ENCODE measurements at regions not wholly inside any gene's neighbourhood (a gene's known extent, or its start where the extent isn't known, plus 50 kb on each side); places are given as distances from the start of the nearest gene placed in this dataset.

DNA sequence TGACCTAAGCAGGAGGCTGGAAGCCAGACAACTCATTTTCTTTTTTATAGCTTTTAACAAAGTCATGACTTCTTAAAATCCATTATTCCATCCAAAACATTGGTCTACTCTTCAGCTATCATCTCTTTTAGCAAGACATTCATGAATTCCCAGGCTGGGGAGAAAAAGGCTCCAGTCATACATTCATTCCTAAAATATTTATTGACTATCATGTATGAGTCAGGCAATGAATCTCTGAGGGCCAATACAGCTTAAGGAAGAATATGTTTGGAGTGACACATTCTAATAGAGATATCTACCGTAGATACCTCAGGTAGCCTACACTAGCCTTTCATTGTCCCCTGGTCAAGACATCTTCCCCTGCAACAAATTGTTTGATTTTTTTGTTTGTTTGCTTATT, 196.4 kb upstream of the NANOGP8 start:
- TF ChIP-seq TAF1 (IDR thresholded peaks at IDR 0.05; ENCODE audit: low read depth) (no peak), SMC3 (conservative IDR thresholded peaks at IDR 0.05; ENCODE audit: poor library complexity) (no peak), EP300 (conservative IDR thresholded peaks at IDR 0.05; ENCODE audit: poor library complexity, severe bottlenecking) (no peak), RAD21 (conservative IDR thresholded peaks at IDR 0.05) (no peak), EZH2 (IDR thresholded peaks at IDR 0.05; ENCODE audit: borderline replicate concordance, insufficient read depth, low read length, poor library complexity, severe bottlenecking) (no peak), MXI1 (conservative IDR thresholded peaks at IDR 0.05; ENCODE audit: poor library complexity, severe bottlenecking) (no peak), POLR2AphosphoS5 (IDR thresholded peaks at IDR 0.05) (no peak)
- TF ChIP-seq, protein P1, sequence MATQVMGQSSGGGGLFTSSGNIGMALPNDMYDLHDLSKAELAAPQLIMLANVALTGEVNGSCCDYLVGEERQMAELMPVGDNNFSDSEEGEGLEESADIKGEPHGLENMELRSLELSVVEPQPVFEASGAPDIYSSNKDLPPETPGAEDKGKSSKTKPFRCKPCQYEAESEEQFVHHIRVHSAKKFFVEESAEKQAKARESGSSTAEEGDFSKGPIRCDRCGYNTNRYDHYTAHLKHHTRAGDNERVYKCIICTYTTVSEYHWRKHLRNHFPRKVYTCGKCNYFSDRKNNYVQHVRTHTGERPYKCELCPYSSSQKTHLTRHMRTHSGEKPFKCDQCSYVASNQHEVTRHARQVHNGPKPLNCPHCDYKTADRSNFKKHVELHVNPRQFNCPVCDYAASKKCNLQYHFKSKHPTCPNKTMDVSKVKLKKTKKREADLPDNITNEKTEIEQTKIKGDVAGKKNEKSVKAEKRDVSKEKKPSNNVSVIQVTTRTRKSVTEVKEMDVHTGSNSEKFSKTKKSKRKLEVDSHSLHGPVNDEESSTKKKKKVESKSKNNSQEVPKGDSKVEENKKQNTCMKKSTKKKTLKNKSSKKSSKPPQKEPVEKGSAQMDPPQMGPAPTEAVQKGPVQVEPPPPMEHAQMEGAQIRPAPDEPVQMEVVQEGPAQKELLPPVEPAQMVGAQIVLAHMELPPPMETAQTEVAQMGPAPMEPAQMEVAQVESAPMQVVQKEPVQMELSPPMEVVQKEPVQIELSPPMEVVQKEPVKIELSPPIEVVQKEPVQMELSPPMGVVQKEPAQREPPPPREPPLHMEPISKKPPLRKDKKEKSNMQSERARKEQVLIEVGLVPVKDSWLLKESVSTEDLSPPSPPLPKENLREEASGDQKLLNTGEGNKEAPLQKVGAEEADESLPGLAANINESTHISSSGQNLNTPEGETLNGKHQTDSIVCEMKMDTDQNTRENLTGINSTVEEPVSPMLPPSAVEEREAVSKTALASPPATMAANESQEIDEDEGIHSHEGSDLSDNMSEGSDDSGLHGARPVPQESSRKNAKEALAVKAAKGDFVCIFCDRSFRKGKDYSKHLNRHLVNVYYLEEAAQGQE (IDR thresholded peaks at IDR 0.05; ENCODE audit: borderline replicate concordance) = no peak
- TF ChIP-seq, protein P2, sequence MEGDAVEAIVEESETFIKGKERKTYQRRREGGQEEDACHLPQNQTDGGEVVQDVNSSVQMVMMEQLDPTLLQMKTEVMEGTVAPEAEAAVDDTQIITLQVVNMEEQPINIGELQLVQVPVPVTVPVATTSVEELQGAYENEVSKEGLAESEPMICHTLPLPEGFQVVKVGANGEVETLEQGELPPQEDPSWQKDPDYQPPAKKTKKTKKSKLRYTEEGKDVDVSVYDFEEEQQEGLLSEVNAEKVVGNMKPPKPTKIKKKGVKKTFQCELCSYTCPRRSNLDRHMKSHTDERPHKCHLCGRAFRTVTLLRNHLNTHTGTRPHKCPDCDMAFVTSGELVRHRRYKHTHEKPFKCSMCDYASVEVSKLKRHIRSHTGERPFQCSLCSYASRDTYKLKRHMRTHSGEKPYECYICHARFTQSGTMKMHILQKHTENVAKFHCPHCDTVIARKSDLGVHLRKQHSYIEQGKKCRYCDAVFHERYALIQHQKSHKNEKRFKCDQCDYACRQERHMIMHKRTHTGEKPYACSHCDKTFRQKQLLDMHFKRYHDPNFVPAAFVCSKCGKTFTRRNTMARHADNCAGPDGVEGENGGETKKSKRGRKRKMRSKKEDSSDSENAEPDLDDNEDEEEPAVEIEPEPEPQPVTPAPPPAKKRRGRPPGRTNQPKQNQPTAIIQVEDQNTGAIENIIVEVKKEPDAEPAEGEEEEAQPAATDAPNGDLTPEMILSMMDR (IDR thresholded peaks at IDR 0.05; ENCODE audit: poor library complexity, severe bottlenecking) = no peak
- Histone ChIP-seq H3K79me2 (replicated peaks; ENCODE audit: insufficient read depth, low read length) (no peaks in the 10 kb centered on the region), H4K20me1 (ENCODE audit: insufficient read depth) (no peaks in the 10 kb centered on the region), H3K9ac (ENCODE audit: low read length) (no peak overlapping the region), H3K9me3 (ENCODE audit: low read length) (peaks cover 7% of the 10 kb centered on the region), H3K27ac (ENCODE audit: low read length) (no peak overlapping the region), H3K4me2 (ENCODE audit: low read length) (no peak overlapping the region), H3K27me3 (ENCODE audit: insufficient read depth, low read depth, low read length) (no peaks in the 10 kb centered on the region), H3K4me3 (ENCODE audit: low read length) (no peak overlapping the region), H2AFZ (ENCODE audit: low read depth, low read length) (no peak overlapping the region), H3K9me2 (ENCODE audit: insufficient read depth, low read length) (no peaks in the 10 kb centered on the region), H3K36me3 (ENCODE audit: insufficient read depth, low read length) (no peaks in the 10 kb centered on the region), H3F3A (ENCODE audit: insufficient read depth, low read length, poor library complexity, severe bottlenecking) (no peaks in the 10 kb centered on the region)

DNA sequence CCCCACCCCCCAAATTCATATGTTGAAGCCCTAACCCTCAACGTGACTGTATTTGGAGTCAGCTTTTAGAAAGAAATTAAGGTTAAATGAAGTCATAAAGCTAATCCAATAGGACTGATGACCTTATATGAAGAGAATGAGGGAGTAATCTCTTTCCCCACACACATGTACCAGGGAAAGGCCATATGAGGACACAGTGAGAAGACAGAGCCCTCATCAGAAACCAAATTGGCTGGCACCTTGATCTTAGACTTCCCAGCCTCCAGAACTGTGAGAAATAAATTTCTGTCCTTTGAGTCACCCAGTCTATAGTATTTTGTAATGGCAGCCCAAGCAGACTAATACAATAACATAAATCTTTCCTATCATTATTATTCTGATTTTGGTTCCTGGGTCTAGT, 194.7 kb upstream of the NANOGP8 start:
- H3K4me2 ChIP-seq (ENCODE audit: low read length) = no peak overlapping the region
- H3F3A ChIP-seq (ENCODE audit: insufficient read depth, low read length, poor library complexity, severe bottlenecking) = no peaks in the 10 kb centered on the region
- no peaks in the 10 kb centered on the region for H3K79me2 ChIP-seq (replicated peaks; ENCODE audit: insufficient read depth, low read length)
- H4K20me1 ChIP-seq (ENCODE audit: insufficient read depth) = no peaks in the 10 kb centered on the region
- H3K9me2 ChIP-seq (ENCODE audit: insufficient read depth, low read length) = no peaks in the 10 kb centered on the region
- H3K27ac ChIP-seq (ENCODE audit: low read length) = no peak overlapping the region
- H3K9me3 ChIP-seq (ENCODE audit: low read length) = peaks cover 7% of the 10 kb centered on the region
- no peaks in the 10 kb centered on the region for H3K27me3 ChIP-seq (ENCODE audit: insufficient read depth, low read depth, low read length)
- no peak overlapping the region for H3K9ac ChIP-seq (ENCODE audit: low read length)
- H2AFZ ChIP-seq (ENCODE audit: low read depth, low read length) = no peak overlapping the region
- no peak overlapping the region for H3K4me3 ChIP-seq (ENCODE audit: low read length)
- TF ChIP-seq EZH2 (IDR thresholded peaks at IDR 0.05; ENCODE audit: borderline replicate concordance, insufficient read depth, low read length, poor library complexity, severe bottlenecking) (no peak), POLR2AphosphoS5 (IDR thresholded peaks at IDR 0.05) (no peak), RAD21 (conservative IDR thresholded peaks at IDR 0.05) (no peak), MXI1 (conservative IDR thresholded peaks at IDR 0.05; ENCODE audit: poor library complexity, severe bottlenecking) (no peak), EP300 (conservative IDR thresholded peaks at IDR 0.05; ENCODE audit: poor library complexity, severe bottlenecking) (no peak), TAF1 (IDR thresholded peaks at IDR 0.05; ENCODE audit: low read depth) (no peak)
- TF ChIP-seq, protein P1 (IDR thresholded peaks at IDR 0.05; ENCODE audit: borderline replicate concordance) = no peak
- H3K36me3 ChIP-seq (ENCODE audit: insufficient read depth, low read length) = no peaks in the 10 kb centered on the region

Measured in neural cell (in vitro differentiated cells).